ENCODE measurements at regions not wholly inside any gene's neighbourhood (a gene's known extent, or its start where the extent isn't known, plus 50 kb on each side); places are given as distances from the start of the nearest gene placed in this dataset.

DNA sequence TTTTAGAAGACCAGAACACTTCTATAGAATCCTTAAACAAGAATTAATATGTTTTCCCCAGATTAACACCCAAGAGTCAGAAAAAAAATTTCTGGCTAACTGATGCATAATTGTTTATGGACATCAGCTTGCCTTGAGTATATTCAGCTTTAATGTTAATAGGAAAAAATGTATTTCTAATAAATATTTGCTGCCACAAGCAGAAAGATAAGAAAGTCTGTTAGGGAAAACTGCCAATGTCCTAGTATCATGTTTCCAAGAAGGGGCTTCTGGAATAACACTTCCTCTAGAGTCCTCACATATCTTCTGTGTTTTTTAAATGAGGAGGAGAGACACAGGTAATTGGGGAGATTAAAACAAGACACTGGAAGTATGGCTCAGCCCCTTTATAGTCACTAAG is 202.1 kb upstream of the TET2 start (continued):
- TF ChIP-seq, protein P1, sequence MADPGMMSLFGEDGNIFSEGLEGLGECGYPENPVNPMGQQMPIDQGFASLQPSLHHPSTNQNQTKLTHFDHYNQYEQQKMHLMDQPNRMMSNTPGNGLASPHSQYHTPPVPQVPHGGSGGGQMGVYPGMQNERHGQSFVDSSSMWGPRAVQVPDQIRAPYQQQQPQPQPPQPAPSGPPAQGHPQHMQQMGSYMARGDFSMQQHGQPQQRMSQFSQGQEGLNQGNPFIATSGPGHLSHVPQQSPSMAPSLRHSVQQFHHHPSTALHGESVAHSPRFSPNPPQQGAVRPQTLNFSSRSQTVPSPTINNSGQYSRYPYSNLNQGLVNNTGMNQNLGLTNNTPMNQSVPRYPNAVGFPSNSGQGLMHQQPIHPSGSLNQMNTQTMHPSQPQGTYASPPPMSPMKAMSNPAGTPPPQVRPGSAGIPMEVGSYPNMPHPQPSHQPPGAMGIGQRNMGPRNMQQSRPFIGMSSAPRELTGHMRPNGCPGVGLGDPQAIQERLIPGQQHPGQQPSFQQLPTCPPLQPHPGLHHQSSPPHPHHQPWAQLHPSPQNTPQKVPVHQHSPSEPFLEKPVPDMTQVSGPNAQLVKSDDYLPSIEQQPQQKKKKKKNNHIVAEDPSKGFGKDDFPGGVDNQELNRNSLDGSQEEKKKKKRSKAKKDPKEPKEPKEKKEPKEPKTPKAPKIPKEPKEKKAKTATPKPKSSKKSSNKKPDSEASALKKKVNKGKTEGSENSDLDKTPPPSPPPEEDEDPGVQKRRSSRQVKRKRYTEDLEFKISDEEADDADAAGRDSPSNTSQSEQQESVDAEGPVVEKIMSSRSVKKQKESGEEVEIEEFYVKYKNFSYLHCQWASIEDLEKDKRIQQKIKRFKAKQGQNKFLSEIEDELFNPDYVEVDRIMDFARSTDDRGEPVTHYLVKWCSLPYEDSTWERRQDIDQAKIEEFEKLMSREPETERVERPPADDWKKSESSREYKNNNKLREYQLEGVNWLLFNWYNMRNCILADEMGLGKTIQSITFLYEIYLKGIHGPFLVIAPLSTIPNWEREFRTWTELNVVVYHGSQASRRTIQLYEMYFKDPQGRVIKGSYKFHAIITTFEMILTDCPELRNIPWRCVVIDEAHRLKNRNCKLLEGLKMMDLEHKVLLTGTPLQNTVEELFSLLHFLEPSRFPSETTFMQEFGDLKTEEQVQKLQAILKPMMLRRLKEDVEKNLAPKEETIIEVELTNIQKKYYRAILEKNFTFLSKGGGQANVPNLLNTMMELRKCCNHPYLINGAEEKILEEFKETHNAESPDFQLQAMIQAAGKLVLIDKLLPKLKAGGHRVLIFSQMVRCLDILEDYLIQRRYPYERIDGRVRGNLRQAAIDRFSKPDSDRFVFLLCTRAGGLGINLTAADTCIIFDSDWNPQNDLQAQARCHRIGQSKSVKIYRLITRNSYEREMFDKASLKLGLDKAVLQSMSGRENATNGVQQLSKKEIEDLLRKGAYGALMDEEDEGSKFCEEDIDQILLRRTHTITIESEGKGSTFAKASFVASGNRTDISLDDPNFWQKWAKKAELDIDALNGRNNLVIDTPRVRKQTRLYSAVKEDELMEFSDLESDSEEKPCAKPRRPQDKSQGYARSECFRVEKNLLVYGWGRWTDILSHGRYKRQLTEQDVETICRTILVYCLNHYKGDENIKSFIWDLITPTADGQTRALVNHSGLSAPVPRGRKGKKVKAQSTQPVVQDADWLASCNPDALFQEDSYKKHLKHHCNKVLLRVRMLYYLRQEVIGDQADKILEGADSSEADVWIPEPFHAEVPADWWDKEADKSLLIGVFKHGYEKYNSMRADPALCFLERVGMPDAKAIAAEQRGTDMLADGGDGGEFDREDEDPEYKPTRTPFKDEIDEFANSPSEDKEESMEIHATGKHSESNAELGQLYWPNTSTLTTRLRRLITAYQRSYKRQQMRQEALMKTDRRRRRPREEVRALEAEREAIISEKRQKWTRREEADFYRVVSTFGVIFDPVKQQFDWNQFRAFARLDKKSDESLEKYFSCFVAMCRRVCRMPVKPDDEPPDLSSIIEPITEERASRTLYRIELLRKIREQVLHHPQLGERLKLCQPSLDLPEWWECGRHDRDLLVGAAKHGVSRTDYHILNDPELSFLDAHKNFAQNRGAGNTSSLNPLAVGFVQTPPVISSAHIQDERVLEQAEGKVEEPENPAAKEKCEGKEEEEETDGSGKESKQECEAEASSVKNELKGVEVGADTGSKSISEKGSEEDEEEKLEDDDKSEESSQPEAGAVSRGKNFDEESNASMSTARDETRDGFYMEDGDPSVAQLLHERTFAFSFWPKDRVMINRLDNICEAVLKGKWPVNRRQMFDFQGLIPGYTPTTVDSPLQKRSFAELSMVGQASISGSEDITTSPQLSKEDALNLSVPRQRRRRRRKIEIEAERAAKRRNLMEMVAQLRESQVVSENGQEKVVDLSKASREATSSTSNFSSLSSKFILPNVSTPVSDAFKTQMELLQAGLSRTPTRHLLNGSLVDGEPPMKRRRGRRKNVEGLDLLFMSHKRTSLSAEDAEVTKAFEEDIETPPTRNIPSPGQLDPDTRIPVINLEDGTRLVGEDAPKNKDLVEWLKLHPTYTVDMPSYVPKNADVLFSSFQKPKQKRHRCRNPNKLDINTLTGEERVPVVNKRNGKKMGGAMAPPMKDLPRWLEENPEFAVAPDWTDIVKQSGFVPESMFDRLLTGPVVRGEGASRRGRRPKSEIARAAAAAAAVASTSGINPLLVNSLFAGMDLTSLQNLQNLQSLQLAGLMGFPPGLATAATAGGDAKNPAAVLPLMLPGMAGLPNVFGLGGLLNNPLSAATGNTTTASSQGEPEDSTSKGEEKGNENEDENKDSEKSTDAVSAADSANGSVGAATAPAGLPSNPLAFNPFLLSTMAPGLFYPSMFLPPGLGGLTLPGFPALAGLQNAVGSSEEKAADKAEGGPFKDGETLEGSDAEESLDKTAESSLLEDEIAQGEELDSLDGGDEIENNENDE (IDR thresholded peaks at IDR 0.05; ENCODE audit: insufficient replicate concordance, low read length) = no peak
- no peak for TF ChIP-seq TEAD4 (IDR thresholded peaks at IDR 0.05; ENCODE audit: low read depth, low read length)
- no peak for TF ChIP-seq TAF1 (IDR thresholded peaks at IDR 0.05; ENCODE audit: low read depth, low read length)
- no peak for TF ChIP-seq RAD21 (IDR thresholded peaks at IDR 0.05 in 1 of 2, conservative IDR thresholded peaks at IDR 0.05 in 1 of 2; ENCODE audit: low read depth in 2 of 2, low read length in 2 of 2)
- no peak for TF ChIP-seq CTBP2 (IDR thresholded peaks at IDR 0.05; ENCODE audit: borderline replicate concordance, insufficient read depth, insufficient read length, low read length)
- TF ChIP-seq HDAC6 (IDR thresholded peaks at IDR 0.05; ENCODE audit: low read depth, low read length) = no peak
- no peak for TF ChIP-seq CHD2 (IDR thresholded peaks at IDR 0.05; ENCODE audit: low read length)
- no peak for TF ChIP-seq TBP (IDR thresholded peaks at IDR 0.05; ENCODE audit: low read depth, low read length)

Data from H1 (cell line).